Small intestine (tissue), 7 donors: ENCODE measurements at regions not wholly inside any gene's neighbourhood (a gene's known extent, or its start where the extent isn't known, plus 50 kb on each side); places are given as distances from the start of the nearest gene placed in this dataset.

Source experiments
- DNase-seq, 2 donors: peaks; one replicate each; pipeline versions ENCODE4 v3.0.0 to v3.0.0-alpha.2; 2013
- FAIRE-seq: peaks from 2 replicates; lab custom pipeline; 2012; peaks lifted over from hg19 to GRCh38; lab: Jason Lieb, UNC
- H3K27ac ChIP-seq, 3 donors: one replicate each; pipeline ENCODE4 v1.5.1; 2013; ENCODE audit warnings: low read length in 2 of 3, mild to moderate bottlenecking in 2 of 3, control low read depth in 1 of 3, inconsistent platforms in 1 of 3, low read depth in 1 of 3, moderate library complexity in 1 of 3
- H3K27me3 ChIP-seq, 3 donors: one replicate each; pipeline ENCODE4 v1.6.1; 2013; ENCODE audit warnings: low read length in 3 of 3, inconsistent platforms in 1 of 3; ENCODE audit not compliant: control insufficient read depth in 3 of 3, insufficient read depth in 3 of 3
- H3K36me3 ChIP-seq, 3 donors: one replicate each; pipeline ENCODE4 v1.6.1; 2013; ENCODE audit warnings: low read length in 3 of 3, inconsistent platforms in 1 of 3, low read depth in 1 of 3, mild to moderate bottlenecking in 1 of 3, moderate library complexity in 1 of 3; ENCODE audit not compliant: control insufficient read depth in 3 of 3, insufficient read depth in 2 of 3
- H3K4me1 ChIP-seq, 3 donors: one replicate each; pipeline ENCODE4 v1.6.1; 2013; ENCODE audit warnings: low read length in 2 of 3, inconsistent platforms in 1 of 3, low read depth in 1 of 3, mild to moderate bottlenecking in 1 of 3, moderate library complexity in 1 of 3; ENCODE audit not compliant: control insufficient read depth in 3 of 3, insufficient read depth in 2 of 3
- H3K4me3 ChIP-seq, 3 donors: one replicate each; pipeline ENCODE4 v1.5.1; 2013; ENCODE audit warnings: low read length in 3 of 3, control low read depth in 1 of 3, inconsistent platforms in 1 of 3, low read depth in 1 of 3, mild to moderate bottlenecking in 1 of 3, moderate library complexity in 1 of 3
- H3K9me3 ChIP-seq, 2 donors: one replicate each; pipeline ENCODE4 v1.6.1; 2013; ENCODE audit warnings: low read depth in 1 of 2, low read length in 1 of 2; ENCODE audit not compliant: control insufficient read depth in 2 of 2, insufficient read depth in 1 of 2
- whole genome bisulfite sequencing, 3 donors: extraction: QIAGEN DNeasy Blood & Tissue Kit; methylation state at CpG; one replicate each; pipeline ENCODE4 v1.1.7; 2013; 5-methylcytosine and 5-hydroxymethylcytosine counted together
- donor health status: healthy with polysubstance abuse.
- donor health status: control.
- donor health status: control.
- donor health status: Bipolar disorder and iron deficiency.
- donor health status: healthy.

- Histone ChIP-seq H3K4me1 (no peaks in the 10 kb centered on the region), H3K27me3 (no peaks in the 10 kb centered on the region), H3K36me3 (no peaks in the 10 kb centered on the region), H3K9me3 (peaks cover 0 to 13% of the 10 kb centered on the region in 2 donors), H3K4me3 (no peak overlapping the region), H3K27ac (no peak overlapping the region)
- DNase-seq (no peak), FAIRE-seq (no peak)
- WGBS, 3 donors: 51 to 87% (median 77%) methylated on average over 13 of the region's 13 CpGs
Measured at GRCh38 chr13:29702912-29703351, 107.4 kb upstream of the SLC7A1 start.

GRCh38 chr13:29698106-29698505, 102.6 kb upstream of the SLC7A1 start:
- Histone ChIP-seq H3K4me1 (no peaks in the 10 kb centered on the region), H3K36me3 (no peaks in the 10 kb centered on the region), H3K9me3 (peaks cover 0 to 4% of the 10 kb centered on the region in 2 donors), H3K27ac (no peak overlapping the region), H3K27me3 (peaks cover 0 to 4% (median 0%) of the 10 kb centered on the region in 3 donors), H3K4me3 (no peak overlapping the region)
- 78 to 84% (median 79%) methylated on average over 3 of the region's 3 CpGs for WGBS, 3 donors
- DNase-seq (no peak), FAIRE-seq (no peak)

GRCh38 chr13:29696606-29697005, 101.1 kb upstream of the SLC7A1 start:
- H3K27ac ChIP-seq: no peak overlapping the region
- no peak overlapping the region for H3K4me3 ChIP-seq
- H3K9me3 ChIP-seq: peaks cover 0 to 4% of the 10 kb centered on the region in 2 donors
- H3K4me1 ChIP-seq: no peaks in the 10 kb centered on the region
- H3K36me3 ChIP-seq: no peaks in the 10 kb centered on the region
- peaks cover 0 to 4% (median 0%) of the 10 kb centered on the region in 3 donors for H3K27me3 ChIP-seq
- peak; percentile 93 for FAIRE-seq
- DNase-seq: no peak

- H3K4me3 ChIP-seq: no peak overlapping the region
- peaks cover 0 to 4% of the 10 kb centered on the region in 2 donors for H3K9me3 ChIP-seq
- H3K4me1 ChIP-seq: no peaks in the 10 kb centered on the region
- H3K27ac ChIP-seq: no peak overlapping the region
- H3K36me3 ChIP-seq: no peaks in the 10 kb centered on the region
- H3K27me3 ChIP-seq: peaks cover 0 to 4% (median 0%) of the 10 kb centered on the region in 3 donors
- DNase-seq (peak in 1 of 2 donors; percentile 85), FAIRE-seq (no peak)
- 40 to 71% (median 49%) methylated on average over 13 of the region's 13 CpGs for WGBS, 3 donors
Measured at GRCh38 chr13:29693275-29693945, 97.9 kb upstream of the SLC7A1 start.

- Histone ChIP-seq H3K4me1 (no peaks in the 10 kb centered on the region), H3K36me3 (no peaks in the 10 kb centered on the region), H3K27ac (no peak overlapping the region), H3K4me3 (no peak overlapping the region), H3K9me3 (no peaks in the 10 kb centered on the region), H3K27me3 (no peaks in the 10 kb centered on the region)
- FAIRE-seq (no peak), DNase-seq (no peak)
- WGBS, 3 donors: 22 to 45% (median 36%) methylated on average over 3 of the region's 3 CpGs
Measured at GRCh38 chr13:29689548-29689947, 94.1 kb upstream of the SLC7A1 start.

- Histone ChIP-seq H3K27ac (no peak overlapping the region), H3K36me3 (no peaks in the 10 kb centered on the region), H3K9me3 (no peaks in the 10 kb centered on the region), H3K4me3 (no peak overlapping the region), H3K4me1 (no peaks in the 10 kb centered on the region), H3K27me3 (no peaks in the 10 kb centered on the region)
- FAIRE-seq (no peak), DNase-seq (no peak)
- WGBS, 3 donors: 92 to 93% (median 92%) methylated on average over 3 of the region's 3 CpGs
Measured at GRCh38 chr13:29688193-29688592, 92.7 kb upstream of the SLC7A1 start.

GRCh38 chr13:29684441-29684840, 89.0 kb upstream of the SLC7A1 start:
- H3K4me1 ChIP-seq: no peaks in the 10 kb centered on the region
- no peaks in the 10 kb centered on the region for H3K9me3 ChIP-seq
- no peaks in the 10 kb centered on the region for H3K27me3 ChIP-seq
- no peak for FAIRE-seq
- no peak overlapping the region for H3K27ac ChIP-seq
- no peak overlapping the region for H3K4me3 ChIP-seq
- DNase-seq: no peak
- no peaks in the 10 kb centered on the region for H3K36me3 ChIP-seq
- WGBS, 3 donors: 76 to 87% (median 77%) methylated on average over 1 of the region's 1 CpG

- 74 to 85% (median 77%) methylated on average over 4 of the region's 4 CpGs for WGBS, 3 donors
- Histone ChIP-seq H3K9me3 (no peaks in the 10 kb centered on the region), H3K27ac (no peak overlapping the region), H3K4me3 (no peak overlapping the region), H3K36me3 (no peaks in the 10 kb centered on the region), H3K4me1 (no peaks in the 10 kb centered on the region), H3K27me3 (no peaks in the 10 kb centered on the region)
- DNase-seq (no peak), FAIRE-seq (no peak)
Measured at GRCh38 chr13:29683041-29683440, 87.6 kb upstream of the SLC7A1 start.

- 76 to 86% (median 76%) methylated on average over 3 of the region's 3 CpGs for WGBS, 3 donors
- no peak for DNase-seq
- Histone ChIP-seq H3K4me3 (no peak overlapping the region), H3K27me3 (no peaks in the 10 kb centered on the region), H3K27ac (no peak overlapping the region), H3K4me1 (no peaks in the 10 kb centered on the region), H3K36me3 (no peaks in the 10 kb centered on the region), H3K9me3 (no peaks in the 10 kb centered on the region)
- no peak for FAIRE-seq
Measured at GRCh38 chr13:29681864-29682263, 86.4 kb upstream of the SLC7A1 start.
